T1000 (cell line): ENCODE measurements at regions not wholly inside any gene's neighbourhood (a gene's known extent, or its start where the extent isn't known, plus 50 kb on each side); places are given as distances from the start of the nearest gene placed in this dataset.
"Not testable (repeated sequence)": the region's sequence is repeated elsewhere in the genome, so short reads cannot be mapped to it uniquely, and the experiment has no call there.

Experiments
- DNase-seq: peaks from one replicate; lab custom pipeline; 2025; ENCODE audit warnings: mixed read lengths; lab: John Stamatoyannopoulos, UW

DNA sequence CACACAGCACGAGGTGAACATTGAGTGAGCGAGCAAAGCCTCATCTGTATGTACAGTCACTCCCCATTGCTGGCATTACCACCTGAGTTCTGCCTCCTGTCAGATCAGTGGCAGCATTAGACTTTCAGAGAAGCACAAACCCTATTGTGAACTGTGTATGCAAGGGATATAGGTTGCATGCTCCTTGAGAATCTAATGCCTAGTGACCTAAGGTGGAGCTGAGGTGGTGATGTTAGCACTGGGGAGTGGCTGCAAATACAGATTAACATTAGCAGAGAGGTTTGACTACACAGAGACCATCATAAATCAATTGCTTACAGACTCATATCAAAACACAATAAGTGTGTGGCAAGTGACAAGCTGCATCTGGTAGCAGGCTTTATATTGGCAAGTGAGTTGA, 262.5 kb upstream of the ANO5 start:
- no peak for DNase-seq

DNA sequence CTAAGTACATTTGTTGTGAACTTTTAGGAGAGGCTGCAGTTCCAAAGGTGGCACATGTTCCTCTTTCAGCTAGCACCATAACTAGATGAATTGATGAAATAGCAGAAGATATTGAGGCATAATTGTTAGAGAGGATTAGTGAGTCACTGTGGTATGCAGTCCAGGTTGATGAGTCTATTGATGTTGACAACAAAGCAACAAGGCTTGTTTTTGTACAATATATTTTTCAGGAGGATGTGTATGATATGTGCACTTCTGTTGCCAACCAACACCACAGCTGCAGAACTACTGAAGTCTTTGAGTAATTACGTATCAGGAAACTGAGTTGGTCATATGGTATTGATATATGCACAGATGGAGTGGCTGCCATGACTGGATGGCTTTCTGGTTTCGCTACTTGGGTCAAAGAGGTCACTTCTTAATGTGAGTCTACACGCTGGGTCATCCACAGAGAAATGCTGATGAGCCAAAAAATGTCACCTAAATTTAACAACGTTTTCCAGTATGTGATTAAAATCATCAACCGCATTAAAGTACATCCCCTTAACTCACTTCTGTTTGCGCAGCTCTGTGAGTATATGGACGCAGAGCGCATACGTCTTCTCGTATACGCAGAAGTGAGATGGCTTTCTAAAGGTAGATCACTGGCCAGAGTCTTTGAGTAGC, 261.3 kb upstream of the ANO5 start:
- no peak for DNase-seq

DNA sequence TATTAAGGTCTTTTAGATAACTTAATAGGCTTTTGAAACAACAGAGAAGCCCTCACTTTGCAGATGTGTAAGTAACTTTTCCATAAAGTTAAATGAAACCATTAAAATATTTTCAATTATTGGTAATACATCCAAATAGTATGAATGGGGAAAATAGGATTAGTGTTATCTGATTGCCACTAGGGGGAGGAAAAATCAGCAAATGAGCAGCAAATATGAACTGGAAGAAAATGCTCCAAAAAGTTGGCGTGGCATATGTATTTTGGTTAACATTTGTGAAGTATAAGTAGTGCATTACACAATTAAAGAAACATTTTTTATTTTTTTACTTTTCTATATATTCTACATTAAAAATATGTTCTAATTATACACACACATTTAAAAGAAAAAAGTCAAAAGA, 259.8 kb upstream of the ANO5 start:
- no peak for DNase-seq

DNA sequence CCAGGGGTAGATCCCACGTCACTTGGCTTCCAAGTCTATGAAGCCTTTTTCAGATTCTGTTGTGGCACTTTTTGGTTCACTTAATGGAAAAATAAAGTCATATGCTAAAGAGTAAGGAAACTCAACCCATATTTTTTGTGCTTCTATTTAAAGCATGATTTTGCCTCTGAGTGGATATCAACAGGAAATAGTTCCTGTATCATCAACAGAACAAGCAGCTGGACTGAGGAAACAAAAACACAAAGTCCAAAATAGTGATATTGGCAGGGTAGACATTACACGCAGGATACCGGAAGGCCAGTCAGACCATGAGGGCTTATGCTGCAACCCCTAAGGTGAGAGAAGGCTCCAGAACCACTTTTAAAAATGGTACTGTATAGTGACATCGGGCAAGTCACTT, 248.3 kb upstream of the ANO5 start:
- no peak for DNase-seq

DNA sequence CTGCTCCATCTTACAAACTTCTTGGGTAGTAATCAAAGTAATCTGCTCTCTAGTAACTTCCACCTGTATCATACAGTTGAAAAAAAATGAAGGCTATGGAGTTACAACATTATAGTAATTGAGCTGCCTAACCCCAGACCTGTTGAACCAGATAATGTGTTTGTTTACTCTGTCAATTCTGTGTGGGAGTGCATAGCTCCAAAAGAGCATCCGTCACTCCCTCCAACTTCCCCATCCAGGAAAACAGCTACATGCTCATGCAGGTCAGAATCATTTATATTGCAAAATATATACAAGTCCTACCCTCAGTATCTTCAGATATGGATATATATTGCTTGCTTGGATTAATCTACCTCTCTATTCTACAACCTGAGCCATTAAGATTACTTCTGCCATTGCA, 244.0 kb upstream of the ANO5 start:
- DNase-seq = no peak

DNA sequence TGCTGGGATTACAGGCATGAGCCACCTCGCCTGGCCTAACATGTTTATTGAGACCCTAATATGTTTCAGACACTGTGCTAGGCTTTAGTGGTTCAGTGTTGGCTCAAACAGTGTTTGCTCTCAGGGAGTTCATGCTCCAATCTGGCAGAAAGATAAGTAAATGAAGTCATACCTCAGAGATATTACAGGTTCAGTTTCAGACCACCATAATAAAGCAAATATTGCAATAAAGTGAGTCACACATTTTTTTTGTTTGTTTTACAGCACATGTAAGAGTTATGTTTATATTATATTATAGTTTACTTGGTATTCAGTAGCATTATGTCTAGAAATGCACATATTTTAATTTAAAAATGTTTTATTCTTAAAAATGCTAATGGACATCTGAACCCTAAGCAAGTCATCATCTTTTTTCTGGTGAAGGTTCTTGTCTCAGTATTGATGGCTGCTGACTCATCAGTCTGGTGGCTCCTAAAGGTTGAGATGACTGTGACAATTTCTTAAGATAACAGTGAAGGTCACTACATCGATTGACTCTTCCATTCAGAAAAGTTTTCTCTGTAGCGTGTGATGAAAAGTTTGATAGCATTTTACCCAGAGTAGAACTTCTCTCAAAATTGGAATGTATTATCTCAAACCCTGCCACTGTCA, 243.0 kb upstream of the ANO5 start:
- no peak for DNase-seq

DNA sequence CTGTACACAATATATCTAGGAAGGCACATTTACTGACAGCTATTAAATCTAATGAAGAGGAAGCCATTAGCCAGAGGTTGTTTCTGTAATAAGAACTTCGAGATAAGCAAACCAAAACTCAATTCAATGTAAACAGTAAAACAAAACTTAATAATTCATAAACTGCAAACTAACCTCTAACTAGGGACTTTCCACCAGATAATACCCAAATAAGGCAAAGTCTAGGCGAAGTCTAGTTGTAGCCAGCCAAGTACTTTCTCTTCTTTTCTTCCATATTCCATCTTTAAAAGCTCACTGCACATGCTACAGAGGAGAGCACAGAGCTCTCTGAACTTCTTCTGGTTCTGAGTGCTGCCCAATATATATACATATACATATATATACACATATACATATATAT, 229.9 kb upstream of the ANO5 start:
- DNase-seq = no peak

DNA sequence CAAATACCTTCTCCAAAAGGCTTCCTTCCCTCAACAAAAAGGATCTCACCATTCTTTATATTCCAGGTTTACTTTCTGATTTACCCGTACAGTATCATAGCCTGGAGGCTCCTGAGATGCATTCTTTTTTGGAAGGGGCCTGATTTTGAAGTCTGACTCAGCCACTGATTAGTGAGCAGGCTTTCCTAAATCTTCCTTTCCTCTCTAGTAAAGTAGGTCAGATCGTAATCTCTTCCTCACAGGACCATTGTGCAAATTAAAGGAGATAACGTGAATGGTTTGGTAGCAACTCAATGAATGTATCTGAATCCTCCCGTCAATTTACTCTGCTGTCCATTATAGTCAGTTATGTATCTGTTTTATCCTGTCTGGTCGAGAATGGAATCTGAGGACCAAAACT, 227.7 kb upstream of the ANO5 start:
- DNase-seq = no peak

DNA sequence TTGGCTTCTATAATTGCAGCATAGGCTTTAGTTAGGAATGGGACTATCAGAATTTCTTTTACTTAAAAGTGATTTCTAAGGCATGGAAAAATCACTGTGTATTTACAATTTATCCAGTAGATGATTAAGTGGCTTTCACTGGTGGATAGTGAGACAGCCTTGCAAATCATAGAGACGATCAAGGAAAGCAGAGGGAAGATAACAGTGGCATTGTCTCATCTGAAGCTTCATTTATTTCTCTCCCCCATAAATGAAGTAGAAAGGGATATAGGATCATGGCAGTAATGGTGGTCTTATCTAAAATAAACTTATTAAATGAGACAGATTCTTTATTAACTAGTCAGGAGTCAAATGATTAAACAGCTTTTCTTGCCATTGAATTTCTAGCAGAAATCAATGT, 224.2 kb upstream of the ANO5 start:
- no peak for DNase-seq

DNA sequence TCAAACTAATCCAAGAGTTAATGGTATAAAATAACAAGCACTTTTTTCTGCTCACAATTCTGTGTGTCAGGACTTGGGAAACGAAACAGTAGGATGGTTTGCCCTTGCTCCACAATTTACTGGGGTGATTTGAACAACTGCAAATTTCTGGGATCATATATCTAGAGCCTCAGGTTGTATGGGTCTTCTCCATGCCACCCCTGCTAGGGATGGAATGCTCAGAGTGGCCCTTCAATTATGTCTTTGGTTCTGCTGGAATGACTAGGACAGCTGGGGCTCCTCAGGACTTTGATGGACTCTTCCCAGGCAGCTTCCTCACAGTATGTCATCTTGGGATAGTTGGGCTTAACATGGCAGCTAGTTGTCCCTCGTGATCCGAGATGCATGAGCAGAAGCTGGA, 223.0 kb upstream of the ANO5 start:
- DNase-seq = no peak

DNA sequence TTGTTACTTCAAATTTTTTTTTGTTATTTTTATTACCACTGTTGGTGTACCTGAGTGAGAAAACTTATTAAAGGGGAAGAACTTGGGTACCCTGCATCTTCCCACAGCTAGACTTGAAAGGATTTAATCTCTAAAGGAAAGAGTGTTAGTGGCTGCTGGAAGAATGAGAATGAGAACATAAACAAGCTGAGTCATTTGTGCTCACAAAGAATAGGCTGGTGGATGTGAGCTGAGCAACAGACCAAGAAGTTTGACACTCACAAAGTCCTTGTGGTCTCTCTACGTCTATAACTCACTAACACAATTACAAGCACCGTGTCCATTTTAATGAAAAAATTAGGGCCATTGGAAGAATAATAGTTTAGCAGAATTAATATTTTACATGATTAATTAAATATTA, 217.6 kb upstream of the ANO5 start:
- no peak for DNase-seq

DNA sequence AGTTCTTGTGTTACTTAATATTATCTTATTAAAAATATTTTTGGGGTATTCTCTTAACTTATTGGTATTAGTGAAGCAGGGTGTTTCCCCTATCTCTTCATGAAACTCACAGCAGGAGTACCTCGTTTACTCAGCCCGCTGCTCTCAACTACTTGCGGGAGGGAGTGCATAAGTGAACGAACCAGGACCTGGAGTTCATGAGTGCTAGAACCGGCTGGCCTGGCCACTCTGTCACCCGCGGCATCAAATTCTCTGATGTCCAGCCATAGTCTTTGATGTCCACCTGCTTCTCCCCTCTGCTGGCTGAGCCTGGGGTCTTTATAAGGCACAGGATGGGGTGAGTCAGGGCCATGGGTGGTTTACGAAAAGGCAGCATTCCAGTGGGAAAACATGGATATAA, 216.7 kb upstream of the ANO5 start:
- DNase-seq = no peak

DNA sequence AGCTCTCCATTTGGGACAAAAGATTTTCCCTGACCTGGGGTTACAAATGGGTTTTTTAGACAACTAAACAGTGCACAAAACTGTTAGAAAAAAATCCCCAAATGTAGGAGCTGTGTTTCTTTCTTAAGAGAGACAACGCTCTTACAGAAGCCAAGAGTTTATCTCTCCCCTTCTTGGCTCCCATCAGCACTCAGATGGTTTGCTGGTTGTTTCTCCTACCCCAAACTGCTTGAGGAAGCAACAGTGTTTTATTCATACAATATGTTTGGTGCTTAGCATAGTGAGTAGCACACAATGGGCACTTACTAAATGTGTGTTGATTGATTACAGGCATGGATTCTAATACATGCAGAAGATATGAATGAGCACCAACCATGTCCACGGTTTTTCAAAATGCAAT, 209.5 kb upstream of the ANO5 start:
- no peak for DNase-seq

DNA sequence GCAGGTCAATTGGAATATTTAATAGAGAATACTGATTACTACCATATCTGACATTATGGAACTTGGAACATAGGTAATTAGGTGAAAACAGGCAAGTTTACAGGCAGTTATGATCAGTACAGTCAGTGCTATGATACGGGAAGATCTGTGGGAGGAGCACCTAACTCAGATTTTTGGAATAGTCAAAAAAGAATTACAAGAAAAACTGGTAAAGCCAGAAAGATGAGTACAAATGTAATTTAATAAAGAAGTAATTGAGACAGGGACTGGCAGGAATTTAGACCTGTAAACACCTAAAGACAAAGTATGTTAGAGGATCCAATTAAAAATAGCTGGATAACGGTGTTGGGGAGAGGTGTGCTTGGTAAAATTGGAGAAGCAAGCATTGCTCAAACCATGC, 206.5 kb upstream of the ANO5 start:
- DNase-seq = no peak

DNA sequence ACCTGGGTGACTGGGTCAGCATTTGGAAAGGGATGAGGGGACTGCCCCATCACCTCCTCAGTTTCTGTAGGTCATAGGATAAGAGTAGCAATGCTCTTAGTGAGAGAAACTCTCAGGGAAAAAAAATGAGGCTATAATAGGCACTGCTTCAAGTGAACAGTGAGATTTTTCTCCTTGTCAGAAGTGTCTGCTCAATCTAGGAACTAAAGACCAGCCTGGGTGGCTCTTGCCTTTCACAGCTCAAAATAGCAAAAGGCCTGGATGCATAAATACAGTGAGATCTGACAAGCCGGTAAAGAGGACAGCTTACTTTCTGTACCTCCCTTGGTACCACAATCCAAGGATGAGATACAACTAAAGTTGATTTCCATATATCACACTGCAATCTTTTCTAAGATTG, 205.6 kb upstream of the ANO5 start:
- DNase-seq = no peak

DNA sequence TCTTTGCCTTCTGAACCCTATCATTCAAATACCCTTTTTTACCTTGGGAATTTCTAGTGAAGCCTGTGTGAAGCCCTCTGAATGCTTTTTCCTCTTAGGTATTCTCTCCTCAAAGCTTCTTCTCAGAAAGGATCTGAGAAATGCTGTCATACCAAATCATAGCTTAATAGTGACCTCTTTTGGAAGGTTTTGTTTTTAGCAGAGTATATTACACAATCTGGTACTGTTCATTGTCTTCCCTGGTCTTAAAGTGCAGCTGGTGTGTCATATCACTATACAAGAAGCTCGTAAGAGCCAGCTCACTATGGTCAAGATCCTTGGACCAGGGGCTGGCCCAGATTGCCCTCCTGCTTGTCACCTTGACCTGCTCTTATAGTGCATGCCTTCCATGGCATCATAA, 204.4 kb upstream of the ANO5 start:
- DNase-seq = no peak

DNA sequence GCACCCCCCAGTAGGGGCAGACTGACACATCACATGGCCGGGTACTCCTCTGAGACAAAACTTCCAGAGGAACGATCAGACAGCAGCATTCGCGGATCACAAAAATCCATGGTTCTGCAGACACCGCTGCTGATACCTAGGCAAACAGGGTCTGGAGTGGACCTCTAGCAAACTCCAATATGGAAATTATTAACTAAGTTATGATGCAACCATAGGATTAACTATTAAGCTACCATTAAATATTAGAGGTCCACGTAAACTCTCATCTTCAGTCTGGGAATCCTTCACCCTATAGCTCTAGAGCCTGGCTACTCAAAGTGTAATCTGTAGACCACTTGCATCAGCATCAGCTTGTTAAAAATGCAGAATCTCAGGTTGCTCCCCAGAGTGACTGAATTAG, 191.1 kb upstream of the ANO5 start:
- not testable (repeated sequence) for DNase-seq

DNA sequence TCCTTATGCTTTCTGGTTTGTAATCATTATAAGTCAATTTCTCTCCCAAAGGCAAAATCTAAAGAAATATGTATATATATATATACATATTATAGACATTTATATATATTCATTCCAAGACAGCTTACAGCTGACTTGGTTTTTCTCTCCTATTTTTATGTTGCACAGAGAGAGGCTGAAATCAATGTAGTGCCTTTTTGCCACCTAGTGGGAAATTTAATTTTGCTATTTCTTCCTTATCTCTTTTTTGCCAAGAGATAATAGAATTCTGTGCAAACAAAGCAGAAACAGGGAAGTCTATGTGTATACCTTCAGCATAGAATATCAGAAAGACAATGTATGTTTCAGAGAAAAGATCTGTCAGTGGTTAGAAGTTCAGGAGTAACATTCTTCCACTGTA, 186.0 kb upstream of the ANO5 start:
- DNase-seq = no peak

DNA sequence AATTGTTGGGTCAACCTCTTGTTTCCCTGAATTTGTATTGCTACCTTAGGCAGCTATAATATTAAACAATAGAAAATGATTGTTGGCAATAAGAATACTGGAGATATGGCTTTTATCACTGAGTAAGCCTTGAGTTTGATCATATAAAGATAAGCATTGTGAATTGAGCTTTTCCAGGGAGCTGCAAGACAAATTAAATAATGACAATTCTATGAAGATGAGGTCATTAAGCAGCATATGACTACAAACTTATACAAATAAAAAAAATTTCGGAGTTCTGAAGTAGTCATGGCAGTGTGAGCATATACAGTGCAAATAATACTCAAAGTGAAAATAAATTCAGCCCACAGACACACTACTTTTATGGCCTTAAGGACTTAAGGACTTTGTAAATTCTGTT, 161.1 kb upstream of the ANO5 start:
- no peak for DNase-seq

DNA sequence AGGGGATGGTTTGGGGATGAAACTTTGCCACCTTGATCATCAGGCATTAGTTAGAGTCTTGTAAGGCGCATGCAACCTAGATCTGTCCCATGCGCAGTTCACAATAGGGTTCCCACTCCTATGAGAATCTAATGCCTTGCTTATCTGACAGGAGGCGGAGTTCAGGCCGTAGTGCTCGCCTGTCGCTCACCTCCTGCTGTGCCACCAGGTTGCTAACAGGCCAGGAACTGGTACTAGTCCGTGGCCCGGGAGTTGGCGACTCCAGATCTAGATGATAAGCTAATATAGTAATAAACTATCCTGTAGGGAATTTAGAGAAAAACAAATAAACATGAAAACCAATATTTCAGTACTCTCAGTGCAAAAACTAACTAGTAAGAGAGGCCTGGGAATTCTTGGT, 155.4 kb upstream of the ANO5 start:
- no peak for DNase-seq

DNA sequence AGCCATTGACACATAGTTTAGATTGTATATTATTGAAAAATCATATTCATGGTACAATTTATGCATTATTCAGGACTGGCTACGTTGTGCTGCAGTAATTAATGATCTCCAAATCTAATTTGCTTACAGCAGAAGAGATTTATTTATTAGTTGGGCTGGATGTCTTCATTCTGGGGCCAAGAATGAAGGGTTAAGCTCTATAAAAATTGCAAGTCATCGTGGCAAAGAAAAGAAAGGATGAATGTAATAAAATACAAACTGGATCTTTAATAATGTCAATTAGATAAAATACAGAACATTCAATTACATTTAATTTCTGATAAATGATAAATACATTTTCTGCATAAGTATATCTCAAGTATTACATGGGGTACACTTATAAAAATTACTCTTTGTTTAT, 151.8 kb upstream of the ANO5 start:
- DNase-seq = no peak

DNA sequence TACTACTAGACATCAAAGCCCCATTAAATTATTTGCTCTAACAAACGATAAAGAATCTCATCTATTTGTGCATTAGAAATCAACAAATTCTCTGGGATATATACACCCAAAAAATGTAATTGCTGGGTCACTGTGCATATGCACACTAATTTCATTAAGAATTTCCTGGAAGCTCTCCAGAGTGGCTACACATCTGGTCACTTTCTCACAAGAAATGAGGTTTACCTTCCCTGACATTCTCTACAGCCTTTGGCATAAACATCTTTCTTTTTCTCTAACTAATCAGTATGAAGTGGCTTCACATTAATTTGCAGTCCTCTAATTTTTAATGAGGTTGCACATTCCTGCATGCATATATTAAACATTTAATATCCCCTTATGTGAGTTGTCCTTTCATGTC, 150.8 kb upstream of the ANO5 start:
- DNase-seq = no peak

DNA sequence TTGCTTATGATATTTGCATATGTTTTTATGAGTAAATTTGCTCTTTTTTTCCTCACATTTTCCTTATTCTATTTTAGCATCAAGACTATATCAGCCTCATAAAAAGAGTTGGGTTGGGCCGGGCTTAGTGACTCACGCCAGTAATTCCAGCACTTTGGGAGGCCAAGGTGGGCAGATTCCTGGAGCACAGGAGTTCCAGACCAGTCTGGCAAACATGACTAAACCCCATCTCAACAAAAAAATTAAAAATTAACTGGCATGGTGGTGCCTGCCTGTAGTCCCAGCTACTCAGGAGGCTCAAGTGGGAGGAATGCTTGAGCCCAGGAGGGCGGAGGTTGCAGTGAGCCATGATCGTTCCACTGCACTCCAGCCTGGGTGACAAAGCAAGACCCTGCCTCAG, 148.8 kb upstream of the ANO5 start:
- DNase-seq = no peak

DNA sequence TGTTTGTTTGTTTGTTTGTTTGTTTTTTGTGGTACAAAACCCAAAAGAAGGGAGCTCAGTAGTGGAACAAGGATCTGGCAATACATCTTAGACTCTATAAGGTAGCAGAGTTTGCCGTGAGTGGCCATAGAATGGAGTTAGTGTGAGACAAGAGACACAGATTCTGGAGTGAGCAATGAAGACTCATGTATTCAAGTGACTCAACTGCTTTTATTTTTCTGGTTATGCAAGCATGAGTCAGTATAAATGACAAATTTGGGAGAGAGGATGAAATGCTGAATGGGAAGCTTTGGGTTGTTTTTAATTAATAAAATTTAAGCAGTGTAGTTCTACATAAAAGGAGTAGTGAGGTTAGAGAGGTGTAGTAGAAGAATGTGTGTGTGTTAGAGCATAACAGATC, 143.6 kb upstream of the ANO5 start:
- no peak for DNase-seq
